Cardiac muscle cell (in vitro differentiated cells and primary cell): ENCODE measurements at regions not wholly inside any gene's neighbourhood (a gene's known extent, or its start where the extent isn't known, plus 50 kb on each side); places are given as distances from the start of the nearest gene placed in this dataset.

Source experiments
- DNase-seq, 2 donors: peaks; one replicate each; pipeline versions ENCODE4 v3.0.0 to v3.0.0-alpha.2; 2010 to 2017; ENCODE audit warnings: low read depth in 1 of 2, low spot score in 1 of 2
- H3K27ac ChIP-seq: fragments of 200-600 bp; sonication (generic); 2 replicates; pipeline ENCODE4 v1.5.1; 2016
- H3K27me3 ChIP-seq: fragments of 200-600 bp; sonication (generic); 2 replicates; pipeline ENCODE4 v1.6.0; 2016; ENCODE audit warnings: control low read depth
- H3K36me3 ChIP-seq: fragments of 200-600 bp; sonication (generic); 2 replicates; pipeline ENCODE4 v1.5.1; 2016; ENCODE audit warnings: control low read depth
- H3K4me1 ChIP-seq: fragments of 200-600 bp; sonication (generic); 2 replicates; pipeline ENCODE4 v1.8.1; 2017; ENCODE audit warnings: low read depth, mild to moderate bottlenecking, mixed run types
- H3K4me3 ChIP-seq: fragments of 200-600 bp; sonication (generic); 2 replicates; pipeline ENCODE4 v1.5.1; 2016; ENCODE audit warnings: mild to moderate bottlenecking
- H3K9me3 ChIP-seq: fragments of 200-600 bp; sonication (generic); 2 replicates; pipeline ENCODE4 v1.5.1; 2017; ENCODE audit warnings: low read depth, mild to moderate bottlenecking, control low read depth
- CTCF ChIP-seq: IDR thresholded peaks from 2 replicates; pipeline ENCODE4 v1.5.1; 2012; ENCODE audit warnings: low read depth, mild to moderate bottlenecking, low read length

GRCh38 chr1:14437417-14437918 lies 161.0 kb upstream of the KAZN start:
- H3K4me1 ChIP-seq: no peaks in the 10 kb centered on the region
- no peak overlapping the region for H3K27ac ChIP-seq
- DNase-seq: peak in 1 of 2 donors; percentile 9
- no peak overlapping the region for H3K4me3 ChIP-seq
- TF ChIP-seq CTCF: no peak
- H3K36me3 ChIP-seq: no peaks in the 10 kb centered on the region
- no peaks in the 10 kb centered on the region for H3K27me3 ChIP-seq
- H3K9me3 ChIP-seq: no peaks in the 10 kb centered on the region

GRCh38 chr1:14438127-14438769 lies 160.2 kb upstream of the KAZN start:
- Histone ChIP-seq H3K27ac (no peak overlapping the region), H3K36me3 (no peaks in the 10 kb centered on the region), H3K4me1 (peaks cover 3% of the 10 kb centered on the region), H3K4me3 (no peak overlapping the region), H3K9me3 (no peaks in the 10 kb centered on the region), H3K27me3 (no peaks in the 10 kb centered on the region)
- DNase-seq: no peak
- TF ChIP-seq CTCF: no peak

- H3K4me1 ChIP-seq: peaks cover 3% of the 10 kb centered on the region
- no peak for DNase-seq
- no peaks in the 10 kb centered on the region for H3K27me3 ChIP-seq
- H3K9me3 ChIP-seq: no peaks in the 10 kb centered on the region
- no peak for TF ChIP-seq CTCF
- no peaks in the 10 kb centered on the region for H3K36me3 ChIP-seq
- H3K27ac ChIP-seq: no peak overlapping the region
- H3K4me3 ChIP-seq: no peak overlapping the region
These were observed 159.5 kb upstream of the KAZN start for GRCh38 chr1:14439015-14439414.

GRCh38 chr1:14440166-14440565 lies 158.3 kb upstream of the KAZN start:
- no peaks in the 10 kb centered on the region for H3K9me3 ChIP-seq
- H3K4me3 ChIP-seq: no peak overlapping the region
- H3K27me3 ChIP-seq: no peaks in the 10 kb centered on the region
- H3K36me3 ChIP-seq: no peaks in the 10 kb centered on the region
- no peak overlapping the region for H3K27ac ChIP-seq
- no peak for TF ChIP-seq CTCF
- DNase-seq: no peak
- H3K4me1 ChIP-seq: peaks cover 3% of the 10 kb centered on the region

- Histone ChIP-seq H3K36me3 (no peaks in the 10 kb centered on the region), H3K4me1 (peaks cover 3% of the 10 kb centered on the region), H3K27ac (no peak overlapping the region), H3K27me3 (no peaks in the 10 kb centered on the region), H3K4me3 (no peak overlapping the region), H3K9me3 (no peaks in the 10 kb centered on the region)
- TF ChIP-seq CTCF: no peak
- DNase-seq: no peak
These were observed 157.8 kb upstream of the KAZN start for GRCh38 chr1:14440731-14441130.
